ENCODE measurements at regions not wholly inside any gene's neighbourhood (a gene's known extent, or its start where the extent isn't known, plus 50 kb on each side); places are given as distances from the start of the nearest gene placed in this dataset.

DNA sequence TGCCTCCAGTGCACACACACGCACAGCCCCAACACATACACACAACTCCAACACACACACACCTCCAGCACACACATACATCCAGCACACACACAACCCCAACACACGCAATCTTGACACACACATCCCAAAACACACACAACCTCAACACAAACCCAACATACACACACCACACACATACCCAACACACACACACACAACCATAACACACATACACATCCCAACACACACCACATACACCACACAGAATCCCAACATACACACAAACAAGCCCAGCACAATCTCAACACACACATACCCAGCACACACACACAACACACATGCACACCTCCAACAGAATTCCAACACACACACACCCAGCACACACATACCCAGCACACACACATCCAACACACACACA lies 301.1 kb downstream of the ABCC12 start:
- TF ChIP-seq, protein P1, sequence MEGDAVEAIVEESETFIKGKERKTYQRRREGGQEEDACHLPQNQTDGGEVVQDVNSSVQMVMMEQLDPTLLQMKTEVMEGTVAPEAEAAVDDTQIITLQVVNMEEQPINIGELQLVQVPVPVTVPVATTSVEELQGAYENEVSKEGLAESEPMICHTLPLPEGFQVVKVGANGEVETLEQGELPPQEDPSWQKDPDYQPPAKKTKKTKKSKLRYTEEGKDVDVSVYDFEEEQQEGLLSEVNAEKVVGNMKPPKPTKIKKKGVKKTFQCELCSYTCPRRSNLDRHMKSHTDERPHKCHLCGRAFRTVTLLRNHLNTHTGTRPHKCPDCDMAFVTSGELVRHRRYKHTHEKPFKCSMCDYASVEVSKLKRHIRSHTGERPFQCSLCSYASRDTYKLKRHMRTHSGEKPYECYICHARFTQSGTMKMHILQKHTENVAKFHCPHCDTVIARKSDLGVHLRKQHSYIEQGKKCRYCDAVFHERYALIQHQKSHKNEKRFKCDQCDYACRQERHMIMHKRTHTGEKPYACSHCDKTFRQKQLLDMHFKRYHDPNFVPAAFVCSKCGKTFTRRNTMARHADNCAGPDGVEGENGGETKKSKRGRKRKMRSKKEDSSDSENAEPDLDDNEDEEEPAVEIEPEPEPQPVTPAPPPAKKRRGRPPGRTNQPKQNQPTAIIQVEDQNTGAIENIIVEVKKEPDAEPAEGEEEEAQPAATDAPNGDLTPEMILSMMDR (IDR thresholded peaks at IDR 0.05; ENCODE audit: extremely low read depth, missing control alignments): no peak

DNA sequence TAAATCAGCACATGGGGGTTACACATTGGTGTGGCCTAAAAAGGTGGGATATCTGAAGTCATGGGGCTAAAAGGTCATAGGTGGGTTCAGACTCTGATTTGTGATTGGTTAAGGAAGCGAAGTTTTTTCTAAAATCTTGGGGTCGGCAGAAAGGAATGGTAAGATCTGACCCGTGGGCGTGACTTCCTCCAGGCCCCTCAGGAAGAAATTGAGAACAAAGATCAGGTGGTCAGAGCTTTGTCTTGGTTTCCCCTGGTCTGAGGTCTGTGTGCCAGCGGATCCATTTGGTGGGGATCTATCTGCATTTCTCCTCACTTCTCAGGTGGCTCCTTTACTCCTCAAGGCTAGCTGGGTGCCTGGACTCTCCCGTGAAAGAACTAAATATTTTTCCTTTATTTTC lies 302.8 kb downstream of the ABCC12 start:
- DNase-seq (ENCODE audit: low spot score): no peak
- TF ChIP-seq, protein P1 (IDR thresholded peaks at IDR 0.05; ENCODE audit: extremely low read depth, missing control alignments): no peak

More for the DNA sequence above, 301.1 kb downstream of the ABCC12 start:
- DNase-seq (ENCODE audit: low spot score): no peak

DNA sequence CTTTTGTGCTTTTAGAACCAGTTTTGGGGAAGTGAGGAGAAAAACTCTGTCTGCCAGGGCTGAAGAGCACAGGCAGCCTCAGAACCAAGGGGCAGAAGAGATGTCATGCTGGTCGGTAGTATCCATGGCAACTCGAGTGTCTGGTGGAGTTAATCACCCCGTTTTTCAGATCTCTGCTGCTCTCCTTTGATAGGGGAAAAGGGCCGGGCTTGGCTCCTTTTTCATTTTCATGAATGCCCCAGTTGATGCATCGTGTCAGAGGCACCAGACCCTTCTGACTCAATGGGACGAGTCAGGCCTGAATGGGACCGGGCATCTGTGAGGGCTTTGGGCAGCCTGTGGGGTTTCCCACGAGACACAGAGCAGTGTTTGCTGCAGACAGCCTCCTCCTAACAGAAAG lies 304.6 kb downstream of the ABCC12 start:
- TF ChIP-seq, protein P1 (IDR thresholded peaks at IDR 0.05; ENCODE audit: extremely low read depth, missing control alignments): no peak
- no peak for DNase-seq (ENCODE audit: low spot score)

DNA sequence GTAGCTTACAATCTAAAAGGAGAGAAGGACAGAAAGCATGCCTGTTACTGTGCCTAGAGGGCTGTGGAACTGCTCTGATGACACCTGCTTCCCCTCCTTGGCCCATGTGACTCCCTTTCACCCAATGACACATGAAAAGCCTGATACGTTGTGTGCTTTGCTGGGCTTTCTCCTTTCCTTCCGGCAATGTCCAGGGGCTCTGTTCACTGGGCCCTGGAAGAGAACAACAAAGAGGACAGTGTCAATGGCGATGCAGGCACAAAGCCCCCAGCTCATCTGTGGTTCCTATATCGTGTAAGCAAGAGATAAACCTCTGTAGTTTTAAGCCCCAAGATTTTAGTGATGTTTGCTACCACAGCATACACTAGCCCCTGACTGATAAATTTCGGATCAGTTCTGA lies 306.1 kb downstream of the ABCC12 start:
- no peak for DNase-seq (ENCODE audit: low spot score)
- TF ChIP-seq, protein P1 (IDR thresholded peaks at IDR 0.05; ENCODE audit: extremely low read depth, missing control alignments): no peak

DNA sequence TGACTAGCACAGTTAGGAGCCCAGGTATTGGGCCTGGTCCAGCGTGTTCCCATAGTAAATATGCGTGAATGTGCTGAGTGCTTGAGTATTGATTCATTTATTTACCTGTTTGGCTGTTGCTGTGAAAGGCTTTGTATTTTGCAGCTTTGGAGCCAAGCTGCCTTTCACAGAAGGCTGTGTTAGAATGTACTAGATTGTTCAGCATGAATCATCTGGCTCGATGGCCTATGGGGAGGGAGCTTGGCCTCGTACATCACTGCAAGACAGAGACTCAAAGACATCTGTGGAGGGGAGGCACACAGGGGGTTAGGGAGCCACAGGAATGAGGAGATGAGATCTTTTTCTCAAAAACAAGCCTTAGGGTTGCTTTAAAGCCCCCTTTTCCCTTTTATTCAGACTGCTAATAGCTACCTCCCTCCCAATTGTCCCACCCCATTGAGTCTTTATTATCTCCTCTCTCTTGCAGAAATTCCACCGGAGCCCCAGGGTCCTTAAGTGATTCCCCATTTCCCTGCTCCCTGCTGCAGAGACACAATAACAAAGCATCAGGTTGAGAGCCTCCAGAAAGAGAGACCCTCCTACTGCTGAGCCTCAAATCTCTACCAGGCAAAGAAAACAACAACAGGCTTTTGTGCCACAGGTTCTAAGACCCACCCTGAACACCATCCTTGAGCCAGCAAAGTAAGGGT lies 307.2 kb downstream of the ABCC12 start:
- no peak for DNase-seq (ENCODE audit: low spot score)
- TF ChIP-seq, protein P1 (IDR thresholded peaks at IDR 0.05; ENCODE audit: extremely low read depth, missing control alignments): no peak

DNA sequence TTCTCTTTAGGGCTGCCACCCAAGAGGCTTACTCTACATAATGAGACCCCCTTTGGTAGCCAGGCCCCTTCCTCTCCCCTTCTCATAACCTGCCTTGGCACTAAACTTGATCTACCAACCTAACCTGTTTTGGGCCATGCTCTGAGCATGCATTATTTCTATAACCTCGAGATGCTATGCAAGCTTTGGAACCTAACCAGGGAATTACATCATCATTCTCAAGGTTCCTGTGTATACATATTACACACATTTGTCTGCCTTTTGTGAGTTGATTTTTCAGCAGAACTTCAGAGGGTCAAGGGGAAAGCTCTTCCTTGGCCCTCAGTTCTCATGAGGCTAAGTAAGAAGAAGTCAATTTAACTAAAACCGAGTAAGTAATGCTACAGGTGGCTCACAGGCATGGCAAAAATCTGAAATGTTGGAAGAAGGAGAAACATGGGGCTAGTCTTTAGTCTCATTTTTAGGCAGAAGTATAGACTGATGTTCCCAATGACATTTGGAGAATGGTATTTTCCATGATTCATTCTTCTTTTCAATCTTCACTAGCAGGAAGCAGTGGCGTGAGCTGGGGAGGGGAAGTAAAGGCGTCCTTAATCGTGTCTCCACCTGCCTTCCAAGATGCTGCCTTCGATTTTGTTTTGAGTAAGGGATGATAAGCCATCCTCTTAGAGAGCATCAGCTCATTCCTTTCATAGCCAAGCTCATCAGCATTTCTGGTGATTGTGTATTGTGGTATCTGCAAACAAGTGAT lies 308.4 kb downstream of the ABCC12 start:
- TF ChIP-seq, protein P1 (IDR thresholded peaks at IDR 0.05; ENCODE audit: extremely low read depth, missing control alignments): no peak
- DNase-seq (ENCODE audit: low spot score): no peak

DNA sequence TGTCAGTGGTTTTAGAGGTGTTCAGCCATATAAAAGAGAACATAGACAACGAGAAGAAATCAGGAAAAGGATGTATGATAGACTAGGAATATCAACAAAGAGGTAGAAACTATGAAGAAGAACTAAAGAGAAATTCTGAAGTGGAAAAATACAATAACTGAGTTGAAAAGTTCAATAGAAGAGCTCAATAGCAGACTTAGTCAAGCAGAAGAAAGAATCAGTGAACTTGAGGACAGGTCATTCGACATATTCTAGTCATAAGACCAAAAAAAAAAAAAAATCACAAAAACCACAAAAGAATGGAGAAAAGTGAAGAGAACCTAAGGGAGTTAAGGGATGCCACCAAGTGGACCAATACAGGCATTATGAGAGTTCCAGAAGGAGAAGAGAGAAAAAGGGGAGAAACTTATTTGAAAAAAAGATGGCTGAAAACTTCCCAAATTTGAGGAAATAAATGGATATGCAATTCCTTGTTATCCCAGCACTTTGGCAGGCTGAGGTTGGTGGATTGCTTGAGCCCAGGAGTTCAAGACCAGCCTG lies 321.2 kb downstream of the ABCC12 start:
- DNase-seq (ENCODE audit: low spot score): no peak
- TF ChIP-seq, protein P1 (IDR thresholded peaks at IDR 0.05; ENCODE audit: extremely low read depth, missing control alignments): no peak

Data from GM20000 (cell line).